ENCODE measurements at regions not wholly inside any gene's neighbourhood (a gene's known extent, or its start where the extent isn't known, plus 50 kb on each side); places are given as distances from the start of the nearest gene placed in this dataset.

GRCh38 chr7:81154565-81154964 is 235.7 kb upstream of the SEMA3C start:
- TF ChIP-seq, protein P1, sequence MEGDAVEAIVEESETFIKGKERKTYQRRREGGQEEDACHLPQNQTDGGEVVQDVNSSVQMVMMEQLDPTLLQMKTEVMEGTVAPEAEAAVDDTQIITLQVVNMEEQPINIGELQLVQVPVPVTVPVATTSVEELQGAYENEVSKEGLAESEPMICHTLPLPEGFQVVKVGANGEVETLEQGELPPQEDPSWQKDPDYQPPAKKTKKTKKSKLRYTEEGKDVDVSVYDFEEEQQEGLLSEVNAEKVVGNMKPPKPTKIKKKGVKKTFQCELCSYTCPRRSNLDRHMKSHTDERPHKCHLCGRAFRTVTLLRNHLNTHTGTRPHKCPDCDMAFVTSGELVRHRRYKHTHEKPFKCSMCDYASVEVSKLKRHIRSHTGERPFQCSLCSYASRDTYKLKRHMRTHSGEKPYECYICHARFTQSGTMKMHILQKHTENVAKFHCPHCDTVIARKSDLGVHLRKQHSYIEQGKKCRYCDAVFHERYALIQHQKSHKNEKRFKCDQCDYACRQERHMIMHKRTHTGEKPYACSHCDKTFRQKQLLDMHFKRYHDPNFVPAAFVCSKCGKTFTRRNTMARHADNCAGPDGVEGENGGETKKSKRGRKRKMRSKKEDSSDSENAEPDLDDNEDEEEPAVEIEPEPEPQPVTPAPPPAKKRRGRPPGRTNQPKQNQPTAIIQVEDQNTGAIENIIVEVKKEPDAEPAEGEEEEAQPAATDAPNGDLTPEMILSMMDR (optimal IDR thresholded peaks at IDR 0.05 in 1 of 3, IDR thresholded peaks at IDR 0.05 in 1 of 3, conservative IDR thresholded peaks at IDR 0.05 in 1 of 3; ENCODE audit: extremely low read depth in 1 of 3, insufficient read depth in 2 of 3, low read length in 3 of 3), result no peak
- TF ChIP-seq EZH2 (IDR thresholded peaks at IDR 0.05; ENCODE audit: low read length), result no peak
